ENCODE measurements at regions not wholly inside any gene's neighbourhood (a gene's known extent, or its start where the extent isn't known, plus 50 kb on each side); places are given as distances from the start of the nearest gene placed in this dataset.

DNA sequence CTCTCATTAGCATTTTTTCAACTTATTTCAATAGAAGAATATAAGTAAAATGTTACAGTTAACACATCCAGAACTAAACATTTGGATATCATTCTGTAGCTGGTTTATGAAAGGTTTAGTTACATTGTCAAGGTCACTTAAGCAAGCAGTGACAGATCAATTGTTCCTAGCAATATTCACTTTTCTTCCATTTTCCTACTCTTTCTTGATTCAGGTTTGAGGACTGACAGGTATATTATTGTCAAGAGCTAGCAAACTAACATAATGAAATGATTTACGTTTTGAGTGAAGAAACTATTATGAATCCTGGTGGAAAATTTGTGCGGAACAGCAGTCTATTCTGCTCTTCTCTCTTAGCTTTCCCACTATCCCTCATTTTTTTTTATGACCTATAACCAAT is 220.4 kb upstream of the ADGRL4 start:
- TF ChIP-seq, protein P1, sequence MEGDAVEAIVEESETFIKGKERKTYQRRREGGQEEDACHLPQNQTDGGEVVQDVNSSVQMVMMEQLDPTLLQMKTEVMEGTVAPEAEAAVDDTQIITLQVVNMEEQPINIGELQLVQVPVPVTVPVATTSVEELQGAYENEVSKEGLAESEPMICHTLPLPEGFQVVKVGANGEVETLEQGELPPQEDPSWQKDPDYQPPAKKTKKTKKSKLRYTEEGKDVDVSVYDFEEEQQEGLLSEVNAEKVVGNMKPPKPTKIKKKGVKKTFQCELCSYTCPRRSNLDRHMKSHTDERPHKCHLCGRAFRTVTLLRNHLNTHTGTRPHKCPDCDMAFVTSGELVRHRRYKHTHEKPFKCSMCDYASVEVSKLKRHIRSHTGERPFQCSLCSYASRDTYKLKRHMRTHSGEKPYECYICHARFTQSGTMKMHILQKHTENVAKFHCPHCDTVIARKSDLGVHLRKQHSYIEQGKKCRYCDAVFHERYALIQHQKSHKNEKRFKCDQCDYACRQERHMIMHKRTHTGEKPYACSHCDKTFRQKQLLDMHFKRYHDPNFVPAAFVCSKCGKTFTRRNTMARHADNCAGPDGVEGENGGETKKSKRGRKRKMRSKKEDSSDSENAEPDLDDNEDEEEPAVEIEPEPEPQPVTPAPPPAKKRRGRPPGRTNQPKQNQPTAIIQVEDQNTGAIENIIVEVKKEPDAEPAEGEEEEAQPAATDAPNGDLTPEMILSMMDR (IDR thresholded peaks at IDR 0.05): no peak
- TF ChIP-seq ZFX (IDR thresholded peaks at IDR 0.05; ENCODE audit: borderline replicate concordance): no peak
